GM12878 (cell line): ENCODE measurements at regions not wholly inside any gene's neighbourhood (a gene's known extent, or its start where the extent isn't known, plus 50 kb on each side); places are given as distances from the start of the nearest gene placed in this dataset.

Experiments
- ATAC-seq: fragments of 200-7000 bp; cut with Tn5 transposase; 3 replicates; pipeline ENCODE4 v1.9.1; 2020; ENCODE audit warnings: mild to moderate bottlenecking, moderate library complexity
- BruUV-seq: library from RNA; stranded (reverse); fragments of 400-500 nt; replicated peaks from 2 replicates; lab custom pipeline; 2021; lab: Mats Ljungman, UMichigan
- CTCF ChIA-PET: fragments of 300-600 bp; sonication (Branson Sonifier 250); formaldehyde crosslinking; extraction: SDS; loops from one replicate; lab custom pipeline; 2021; ENCODE audit warnings: inconsistent platforms; lab: Yijun Ruan, JAX
- POLR2A ChIA-PET: fragments of 350-600 bp; formaldehyde crosslinking; extraction: SDS; loops from one replicate; lab custom pipeline; 2021; ENCODE audit warnings: inconsistent platforms; lab: Charles Lee
- RAD21 ChIA-PET: fragments of 300-600 bp; sonication (Branson Sonifier 250); formaldehyde crosslinking; loops from one replicate; lab custom pipeline; 2023; ENCODE audit warnings: antibody characterized with exemption; ENCODE audit not compliant: unreplicated experiment; lab: Charles Lee
- SMC1A ChIA-PET: fragments of 300-600 bp; sonication (Branson Sonifier 250); formaldehyde crosslinking; loops from one replicate; lab custom pipeline; 2023; ENCODE audit not compliant: unreplicated experiment, uncharacterized antibody; lab: Charles Lee
- DNase-seq: peaks from one replicate; pipeline ENCODE4 v3.0.0-alpha.2; 2011; ENCODE audit warnings: low read depth, low spot score
- FAIRE-seq: peaks from 3 replicates; lab custom pipeline; 2011; peaks lifted over from hg19 to GRCh38; lab: Jason Lieb, UNC
- H2AFZ ChIP-seq: 2 replicates; pipeline ENCODE4 v1.6.0; 2011; ENCODE audit warnings: low read depth, low read length, control low read depth; ENCODE audit not compliant: control insufficient read depth
- H3K27ac ChIP-seq: 2 replicates; pipeline ENCODE4 v1.5.1; 2011; ENCODE audit warnings: control low read depth; ENCODE audit not compliant: control insufficient read depth, insufficient read depth
- H3K27me3 ChIP-seq, 2 experiments: replicated peaks in 1 of 2; 2 replicates each; pipeline versions ENCODE4 v1.6.0 to v1.6.1; 2011; ENCODE audit warnings: low read length in 1 of 2; ENCODE audit not compliant: control insufficient read depth in 2 of 2, insufficient read depth in 2 of 2
- H3K36me3 ChIP-seq, 2 experiments: 2 replicates each; pipeline ENCODE4 v1.5.1; 2011; ENCODE audit warnings: low read length in 1 of 2; ENCODE audit not compliant: control insufficient read depth in 2 of 2, insufficient read depth in 2 of 2
- H3K4me1 ChIP-seq: 2 replicates; pipeline ENCODE4 v1.6.1; 2011; ENCODE audit warnings: mild to moderate bottlenecking, low read length, moderate library complexity, mixed read lengths; ENCODE audit not compliant: control insufficient read depth, insufficient read depth
- H3K4me2 ChIP-seq: 2 replicates; pipeline ENCODE4 v1.6.0; 2011; ENCODE audit warnings: control low read depth; ENCODE audit not compliant: control insufficient read depth, insufficient read depth
- H3K4me3 ChIP-seq: fragments of 200-600 bp; sonication (generic); 2 replicates; pipeline ENCODE4 v1.5.1; 2016
- H3K79me2 ChIP-seq: 2 replicates; pipeline ENCODE4 v1.6.0; 2011; ENCODE audit warnings: low read length; ENCODE audit not compliant: control insufficient read depth, insufficient read depth
- H3K9ac ChIP-seq: 2 replicates; pipeline ENCODE4 v1.8.0; 2011; ENCODE audit warnings: low read length, control low read depth, mixed read lengths; ENCODE audit not compliant: control insufficient read depth, insufficient read depth
- H3K9me3 ChIP-seq: replicated peaks from 3 replicates; pipeline ENCODE4 v1.5.1; 2011; ENCODE audit warnings: mild to moderate bottlenecking, low read length; ENCODE audit not compliant: control insufficient read depth, insufficient read depth
- H4K20me1 ChIP-seq: 2 replicates; pipeline ENCODE4 v1.6.0; 2011; ENCODE audit not compliant: control insufficient read depth, insufficient read depth
- BACH1 ChIP-seq: fragments of 450-650 bp; IDR thresholded peaks from 2 replicates; pipeline ENCODE4 v1.6.1; 2017; ENCODE audit warnings: mild to moderate bottlenecking, borderline replicate concordance
- CBX3 ChIP-seq: fragments of 200-600 bp; sonication (generic); IDR thresholded peaks from 2 replicates; pipeline ENCODE4 v1.6.1; 2016; ENCODE audit warnings: low read depth, borderline replicate concordance
- CHD1 ChIP-seq: IDR thresholded peaks from 2 replicates; pipeline ENCODE4 v1.6.1; 2012; ENCODE audit warnings: low read depth, low read length, improper control_type of control experiment
- CREM ChIP-seq: IDR thresholded peaks from 2 replicates; pipeline ENCODE4 v1.6.1; 2014; ENCODE audit warnings: antibody characterized with exemption, low read depth
- CUX1 ChIP-seq: IDR thresholded peaks from 2 replicates; pipeline ENCODE4 v1.6.1; 2012; ENCODE audit warnings: improper control_type of control experiment, low read depth, low read length; ENCODE audit not compliant: insufficient replicate concordance
- E2F8 ChIP-seq: fragments of 450-650 bp; IDR thresholded peaks from 2 replicates; pipeline ENCODE4 v1.6.1; 2018; ENCODE audit warnings: mild to moderate bottlenecking, low read depth, moderate library complexity; ENCODE audit not compliant: partially characterized antibody
- EED ChIP-seq: sonication (generic); IDR thresholded peaks from 2 replicates; pipeline ENCODE4 v1.6.1; 2016; ENCODE audit warnings: antibody characterized with exemption, low read depth
- MEF2A ChIP-seq: IDR thresholded peaks from 2 replicates; pipeline ENCODE4 v1.6.1; 2011; ENCODE audit warnings: low read depth, mild to moderate bottlenecking, low read length, moderate library complexity; ENCODE audit not compliant: insufficient read depth
- MTA2 ChIP-seq: fragments of 450-650 bp; IDR thresholded peaks from 2 replicates; pipeline ENCODE4 v1.6.1; 2016; ENCODE audit warnings: low read depth, mild to moderate bottlenecking, moderate library complexity
- NKRF ChIP-seq: fragments of 450-650 bp; conservative IDR thresholded peaks from 2 replicates; pipeline ENCODE4 v1.6.1; 2017; ENCODE audit warnings: mild to moderate bottlenecking, moderate library complexity
- SMC3 ChIP-seq: IDR thresholded peaks from 2 replicates; pipeline ENCODE4 v1.6.1; 2011; ENCODE audit warnings: low read length, improper control_type of control experiment, borderline replicate concordance
- SP1 ChIP-seq: IDR thresholded peaks from one replicate; pipeline ENCODE4 v1.6.1; 2011; ENCODE audit warnings: low read depth, low read length
- TARDBP ChIP-seq: IDR thresholded peaks from 2 replicates; pipeline ENCODE4 v1.6.1; 2016; ENCODE audit warnings: borderline replicate concordance
- WGBS: methylation state at CpG from one replicate; pipeline ENCODE4 v1.1.6; 2016; ENCODE audit warnings: low lambda C conversion rate; ENCODE audit not compliant: insufficient replicate concordance, insufficient coverage; ENCODE audit errors: missing lambda C conversion rate; 5-methylcytosine and 5-hydroxymethylcytosine counted together
- in situ Hi-C: fragments of 300-500 bp; cut with MboI; formaldehyde crosslinking; loops from 9 replicates; pipeline ENCODE4 v1.14.3; 2018; ENCODE audit warnings: mixed read lengths
- intact Hi-C: fragments of 100-400 bp; cut with micrococcal nuclease; formaldehyde crosslinking; loops from one replicate; pipeline ENCODE4 v1.14.2; 2022; ENCODE audit not compliant: unreplicated experiment

- ChIA-PET POLR2A (no interaction called here), SMC1A (no interaction called here), RAD21 (no interaction called here), CTCF (no interaction called here)
- H3K27ac ChIP-seq, result no peak overlapping the region
- H4K20me1 ChIP-seq, result no peaks in the 10 kb centered on the region
- no peaks in the 10 kb centered on the region for H3K9me3 ChIP-seq
- ATAC-seq (no peak), FAIRE-seq (no peak), DNase-seq (no peak)
- H3K27me3 ChIP-seq, result no peaks in the 10 kb centered on the region
- BruUV-seq, result no TSS peak
- WGBS, result 0% methylated on average over 3 of the region's 3 CpGs
- H3K36me3 ChIP-seq, result no peaks in the 10 kb centered on the region
- TF ChIP-seq CHD1 (no peak), E2F8 (no peak), EED (no peak), SMC3 (no peak), MEF2A (no peak), SP1 (no peak), NKRF (no peak), TARDBP (no peak), CBX3 (no peak), CREM (no peak), CUX1 (no peak), MTA2 (no peak), BACH1 (no peak)
- H2AFZ ChIP-seq, result no peak overlapping the region
- in situ Hi-C loops, result no loop called here
- intact Hi-C loops, result no loop called here
- no peak overlapping the region for H3K4me2 ChIP-seq
- no peak overlapping the region for H3K4me3 ChIP-seq
- H3K9ac ChIP-seq, result no peak overlapping the region
- no peaks in the 10 kb centered on the region for H3K79me2 ChIP-seq
- H3K4me1 ChIP-seq, result no peaks in the 10 kb centered on the region
Observed at GRCh38 chr3:94647131-94647530, 584.3 kb downstream of the NSUN3 start.
